Liver (tissue), 2 donors: ENCODE measurements at regions not wholly inside any gene's neighbourhood (a gene's known extent, or its start where the extent isn't known, plus 50 kb on each side); places are given as distances from the start of the nearest gene placed in this dataset.

Experiments used
- CTCF ChIP-seq: fragments of 150-350 bp; IDR thresholded peaks from 2 replicates; pipeline ENCODE4 v1.5.1; 2017; ENCODE audit warnings: improper control_type of control experiment, low read depth, low read length; ENCODE audit not compliant: missing input control
- YY1 ChIP-seq: IDR thresholded peaks from 2 replicates; pipeline ENCODE4 v1.6.1; 2016; ENCODE audit warnings: antibody characterized with exemption, mild to moderate bottlenecking
- donor health status: healthy.

- TF ChIP-seq YY1 (no peak), CTCF (no peak)
These were observed 256.8 kb upstream of the CDH5 start for GRCh38 chr16:66109677-66110076.
